ENCODE measurements at regions not wholly inside any gene's neighbourhood (a gene's known extent, or its start where the extent isn't known, plus 50 kb on each side); places are given as distances from the start of the nearest gene placed in this dataset.

GRCh38 chr11:69874984-69875624 lies 55.9 kb upstream of the FGF3 start:
- no peak for TF ChIP-seq CTCF (conservative IDR thresholded peaks at IDR 0.05; ENCODE audit: low read depth, low read length)
- TF ChIP-seq EZH2 (IDR thresholded peaks at IDR 0.05; ENCODE audit: borderline replicate concordance, low read depth, low read length, poor library complexity, severe bottlenecking), result no peak

All from A673 (cell line).